GM18519 (cell line): ENCODE measurements at regions not wholly inside any gene's neighbourhood (a gene's known extent, or its start where the extent isn't known, plus 50 kb on each side); places are given as distances from the start of the nearest gene placed in this dataset.

ENCODE experiments used
- ATAC-seq: cut with Tn5 transposase; IDR thresholded peaks from one replicate; pipeline ENCODE4 v1.9.1; 2021; ENCODE audit warnings: mild to moderate bottlenecking, moderate library complexity; ENCODE audit not compliant: unreplicated experiment, low FRiP score

- ATAC-seq = no peak
Observed at GRCh38 chr16:73262931-73263330, 215.0 kb upstream of the ZFHX3 start.

- no peak for ATAC-seq
Observed at GRCh38 chr16:73255031-73255430, 207.1 kb upstream of the ZFHX3 start.

GRCh38 chr16:73253922-73254480 is 206.1 kb upstream of the ZFHX3 start:
- ATAC-seq = no peak

- no peak for ATAC-seq
Observed at GRCh38 chr16:73252446-73252845, 204.5 kb upstream of the ZFHX3 start.

- ATAC-seq = no peak
Observed at GRCh38 chr16:73251608-73252007, 203.7 kb upstream of the ZFHX3 start.

- no peak for ATAC-seq
Observed at GRCh38 chr16:73248316-73248715, 200.4 kb upstream of the ZFHX3 start.

GRCh38 chr16:73240920-73241319 is 193.0 kb upstream of the ZFHX3 start:
- no peak for ATAC-seq

GRCh38 chr16:73237601-73238000 is 189.7 kb upstream of the ZFHX3 start:
- no peak for ATAC-seq

- ATAC-seq = no peak
Observed at GRCh38 chr16:73234496-73234895, 186.6 kb upstream of the ZFHX3 start.

- no peak for ATAC-seq
Observed at GRCh38 chr16:73233846-73234424, 186.0 kb upstream of the ZFHX3 start.

- no peak for ATAC-seq
Observed at GRCh38 chr16:73233329-73233765, 185.4 kb upstream of the ZFHX3 start.

GRCh38 chr16:73232555-73233328 is 184.8 kb upstream of the ZFHX3 start:
- no peak for ATAC-seq

- ATAC-seq = no peak
Observed at GRCh38 chr16:73231944-73232554, 184.1 kb upstream of the ZFHX3 start.

GRCh38 chr16:73231379-73231778 is 183.5 kb upstream of the ZFHX3 start:
- ATAC-seq = no peak

GRCh38 chr16:73230651-73231050 is 182.7 kb upstream of the ZFHX3 start:
- no peak for ATAC-seq

GRCh38 chr16:73228649-73229048 is 180.7 kb upstream of the ZFHX3 start:
- no peak for ATAC-seq

- ATAC-seq = no peak
Observed at GRCh38 chr16:73226675-73227074, 178.7 kb upstream of the ZFHX3 start.

- no peak for ATAC-seq
Observed at GRCh38 chr16:73225983-73226382, 178.1 kb upstream of the ZFHX3 start.

- ATAC-seq = no peak
Observed at GRCh38 chr16:73220836-73221235, 172.9 kb upstream of the ZFHX3 start.

- ATAC-seq = no peak
Observed at GRCh38 chr16:73219176-73219575, 171.2 kb upstream of the ZFHX3 start.

GRCh38 chr16:73217654-73218053 is 169.7 kb upstream of the ZFHX3 start:
- no peak for ATAC-seq
